H1 (cell line): ENCODE measurements at regions not wholly inside any gene's neighbourhood (a gene's known extent, or its start where the extent isn't known, plus 50 kb on each side); places are given as distances from the start of the nearest gene placed in this dataset.
"Not testable (repeated sequence)": the region's sequence is repeated elsewhere in the genome, so short reads cannot be mapped to it uniquely, and the experiment has no call there.

Experiments used
- CTCF ChIA-PET: fragments of 300-600 bp; sonication (Branson Sonifier 250); formaldehyde crosslinking; loops from one replicate; lab custom pipeline; 2021; ENCODE audit not compliant: partially characterized antibody; lab: Charles Lee
- POLR2A ChIA-PET: fragments of 300-600 bp; sonication (Branson Sonifier 250); formaldehyde crosslinking; loops from one replicate; lab custom pipeline; 2021; ENCODE audit warnings: inconsistent platforms; ENCODE audit not compliant: partially characterized antibody; lab: Charles Lee
- DNase-seq, 2 experiments: peaks; one replicate each; pipeline versions ENCODE4 v3.0.0 to v3.0.0-alpha.2; 2010 to 2022; ENCODE audit warnings: low spot score in 2 of 2, low read depth in 1 of 2, mixed read lengths in 1 of 2
- FAIRE-seq: peaks from 2 replicates; lab custom pipeline; 2011; peaks lifted over from hg19 to GRCh38; lab: Jason Lieb, UNC
- H2AFZ ChIP-seq: 2 replicates; pipeline ENCODE4 v1.8.1; 2012; ENCODE audit warnings: low read length, inconsistent platforms
- H2AK5ac ChIP-seq: 2 replicates; pipeline ENCODE4 v1.6.1; 2013; ENCODE audit warnings: low read depth, low read length
- H2BK120ac ChIP-seq: replicated peaks from 2 replicates; pipeline ENCODE3; 2013; ENCODE audit warnings: low read depth, low read length, inconsistent platforms
- H2BK12ac ChIP-seq: 2 replicates; pipeline ENCODE4 v1.6.1; 2013; ENCODE audit warnings: low read depth, low read length
- H2BK15ac ChIP-seq: 2 replicates; pipeline ENCODE4 v1.6.1; 2013; ENCODE audit warnings: low read length
- H2BK20ac ChIP-seq: 2 replicates; pipeline ENCODE4 v1.6.1; 2013; ENCODE audit warnings: low read length
- H2BK5ac ChIP-seq: 2 replicates; pipeline ENCODE4 v1.6.1; 2013; ENCODE audit warnings: low read depth, low read length
- H3K14ac ChIP-seq: 2 replicates; pipeline ENCODE4 v1.6.1; 2013; ENCODE audit warnings: inconsistent platforms; ENCODE audit not compliant: insufficient read length
- H3K18ac ChIP-seq: 2 replicates; pipeline ENCODE4 v1.6.1; 2013; ENCODE audit warnings: low read length; ENCODE audit errors: extremely low read depth
- H3K23ac ChIP-seq: 2 replicates; pipeline ENCODE4 v1.6.1; 2013; ENCODE audit warnings: inconsistent platforms; ENCODE audit not compliant: insufficient read length
- H3K23me2 ChIP-seq: 2 replicates; pipeline ENCODE4 v1.6.1; 2013; ENCODE audit warnings: low read depth, low read length
- H3K27ac ChIP-seq: 2 replicates; pipeline ENCODE4 v1.6.1; 2011; ENCODE audit warnings: low read depth, low read length, inconsistent platforms
- H3K27me3 ChIP-seq, 4 experiments: replicated peaks in 1 of 4; 1 replicate in 1 of 4; 2 replicates in 3 of 4; pipeline versions ENCODE4 v1.6.1 to v1.8.1; 2011 to 2013; ENCODE audit warnings: low read length in 3 of 4, mild to moderate bottlenecking in 3 of 4, inconsistent platforms in 2 of 4, mixed read lengths in 2 of 4, moderate library complexity in 1 of 4; ENCODE audit not compliant: control insufficient read depth in 3 of 4, insufficient read depth in 3 of 4; ENCODE audit errors: extremely low read depth in 1 of 4
- H3K36me3 ChIP-seq, 4 experiments: 2 replicates each; pipeline versions ENCODE4 v1.6.1 to v1.8.1; 2011 to 2013; ENCODE audit warnings: mild to moderate bottlenecking in 4 of 4, low read length in 3 of 4, moderate library complexity in 2 of 4, control low read depth in 1 of 4, inconsistent platforms in 1 of 4; ENCODE audit not compliant: insufficient read depth in 4 of 4, control insufficient read depth in 2 of 4
- H3K4ac ChIP-seq: replicated peaks from 2 replicates; pipeline ENCODE3; 2013; ENCODE audit warnings: low read length, low read depth, mixed read lengths, inconsistent platforms; ENCODE audit not compliant: insufficient read length
- H3K4me1 ChIP-seq, 4 experiments: replicated peaks in 1 of 4; 1 replicate in 1 of 4; 2 replicates in 3 of 4; pipeline versions ENCODE4 v1.6.1 to v1.8.1; 2011 to 2013; ENCODE audit warnings: low read length in 3 of 4, inconsistent platforms in 2 of 4, mixed read lengths in 1 of 4; ENCODE audit not compliant: insufficient read depth in 4 of 4, control insufficient read depth in 3 of 4
- H3K4me2 ChIP-seq, 2 experiments: 2 replicates each; pipeline versions ENCODE4 v1.6.1 to v1.8.1; 2011 to 2013; ENCODE audit warnings: low read depth in 2 of 2, low read length in 2 of 2, control low read depth in 1 of 2, inconsistent platforms in 1 of 2, mild to moderate bottlenecking in 1 of 2; ENCODE audit not compliant: insufficient read depth in 1 of 2
- H3K4me3 ChIP-seq, 4 experiments: fragments of 200-600, 300-600 bp in 1 of 4; sonication (generic), shearing (Covaris generic), sonication (Bioruptor Twin) in 1 of 4; 2 replicates each; pipeline versions ENCODE4 v1.5.1 to v1.8.1; 2011 to 2016; ENCODE audit warnings: low read length in 4 of 4, low read depth in 3 of 4, control low read depth in 2 of 4, inconsistent platforms in 2 of 4, mild to moderate bottlenecking in 2 of 4, mixed read lengths in 1 of 4, moderate library complexity in 1 of 4; ENCODE audit not compliant: insufficient read depth in 2 of 4; ENCODE audit errors: extremely low read depth in 1 of 4
- H3K56ac ChIP-seq: replicated peaks from 2 replicates; pipeline ENCODE3; 2013; ENCODE audit warnings: low read depth, mild to moderate bottlenecking, mixed read lengths, low read length, inconsistent platforms; ENCODE audit not compliant: insufficient read length
- H3K79me1 ChIP-seq: 2 replicates; pipeline ENCODE4 v1.6.1; 2013; ENCODE audit warnings: low read depth, low read length, control low read depth
- H3K79me2 ChIP-seq, 2 experiments: 2 replicates each; pipeline versions ENCODE4 v1.6.1 to v1.8.1; 2012 to 2013; ENCODE audit warnings: low read length in 2 of 2, mild to moderate bottlenecking in 2 of 2, inconsistent platforms in 1 of 2; ENCODE audit not compliant: insufficient read depth in 2 of 2, control insufficient read depth in 1 of 2
- H3K9ac ChIP-seq, 4 experiments: replicated peaks in 1 of 4; 1 replicate in 1 of 4; 2 replicates in 3 of 4; pipeline versions ENCODE4 v1.6.1 to v1.8.1; 2011 to 2013; ENCODE audit warnings: low read depth in 3 of 4, low read length in 3 of 4, control low read depth in 2 of 4, mild to moderate bottlenecking in 2 of 4, moderate library complexity in 2 of 4, inconsistent platforms in 1 of 4; ENCODE audit errors: extremely low read depth in 1 of 4
- H3K9me3 ChIP-seq, 2 experiments: 2 replicates each; pipeline versions ENCODE4 v1.6.1 to v1.8.1; 2012 to 2013; ENCODE audit warnings: mild to moderate bottlenecking in 2 of 2, moderate library complexity in 2 of 2, control low read depth in 1 of 2, inconsistent platforms in 1 of 2, low read depth in 1 of 2, low read length in 1 of 2, mixed read lengths in 1 of 2; ENCODE audit not compliant: insufficient read depth in 2 of 2
- H4K20me1 ChIP-seq, 2 experiments: replicated peaks in 1 of 2; 2 replicates each; pipeline versions ENCODE3 to v1.8.1; 2011 to 2013; ENCODE audit warnings: inconsistent platforms in 2 of 2, low read length in 2 of 2, mild to moderate bottlenecking in 1 of 2; ENCODE audit not compliant: insufficient read depth in 2 of 2, control insufficient read depth in 1 of 2
- H4K5ac ChIP-seq: 2 replicates; pipeline ENCODE4 v1.6.1; 2013; ENCODE audit warnings: low read length, low read depth, mixed read lengths, inconsistent platforms; ENCODE audit not compliant: insufficient read length
- H4K8ac ChIP-seq: 2 replicates; pipeline ENCODE4 v1.8.0; 2013; ENCODE audit warnings: mild to moderate bottlenecking, moderate library complexity, low read length, inconsistent platforms; ENCODE audit not compliant: insufficient read depth; ENCODE audit errors: extremely low read depth
- H4K91ac ChIP-seq: replicated peaks from 2 replicates; pipeline ENCODE3; 2013; ENCODE audit warnings: low read length, mixed read lengths, inconsistent platforms; ENCODE audit not compliant: insufficient read length
- WGBS, 2 experiments: shearing (Covaris generic) in 1 of 2; methylation state at CpG; one replicate each; pipeline versions ENCODE4 v1.1.6 to v1.1.7; 2013 to 2015; ENCODE audit warnings: low lambda C conversion rate in 2 of 2, mixed read lengths in 2 of 2, inconsistent platforms in 1 of 2, low coverage in 1 of 2, missing lambda C conversion rate in 1 of 2; ENCODE audit not compliant: insufficient replicate concordance in 2 of 2, insufficient coverage in 1 of 2, insufficient read length in 1 of 2; ENCODE audit errors: extremely low coverage in 1 of 2, missing lambda C conversion rate in 1 of 2; 5-methylcytosine and 5-hydroxymethylcytosine counted together

- FAIRE-seq, H2BK120ac ChIP-seq, H3K23ac ChIP-seq, H2BK12ac ChIP-seq, H4K91ac ChIP-seq, H3K56ac ChIP-seq, H3K18ac ChIP-seq, H3K4me2 ChIP-seq, H2BK20ac ChIP-seq, H4K5ac ChIP-seq, H2BK15ac ChIP-seq, CTCF ChIA-PET, H3K36me3 ChIP-seq, H3K4ac ChIP-seq, H4K20me1 ChIP-seq, H4K8ac ChIP-seq, H3K14ac ChIP-seq, H3K27ac ChIP-seq, H3K4me1 ChIP-seq, H3K79me1 ChIP-seq, H2BK5ac ChIP-seq, H3K9me3 ChIP-seq, DNase-seq, H3K9ac ChIP-seq, H3K23me2 ChIP-seq, H3K79me2 ChIP-seq, POLR2A ChIA-PET, H3K27me3 ChIP-seq, H3K4me3 ChIP-seq, H2AK5ac ChIP-seq: not testable (repeated sequence)
- H2AFZ ChIP-seq, result peak overlapping the region; percentile 40; the same call in 1 of the 2 replicates
- WGBS, 2 experiments, result 97% methylated on average over 3 of the region's 3 CpGs; no CpG with 5 or more reads in 1 of the 2 experiments
Measured at GRCh38 chr4:131774382-131774781, 1374.7 kb upstream of the PCDH10 start.

GRCh38 chr4:131810565-131810964, 1338.5 kb upstream of the PCDH10 start:
- H3K4me3 ChIP-seq, H3K4me1 ChIP-seq, H3K27ac ChIP-seq, H3K9ac ChIP-seq, H3K4ac ChIP-seq, POLR2A ChIA-PET, H3K27me3 ChIP-seq, H2BK5ac ChIP-seq, DNase-seq, H3K23me2 ChIP-seq, H3K4me2 ChIP-seq, H2BK15ac ChIP-seq, H4K20me1 ChIP-seq, H2AK5ac ChIP-seq, H2BK12ac ChIP-seq, FAIRE-seq, H3K14ac ChIP-seq, H4K5ac ChIP-seq, H2BK20ac ChIP-seq, H2AFZ ChIP-seq, H3K36me3 ChIP-seq, H3K56ac ChIP-seq, H3K9me3 ChIP-seq, CTCF ChIA-PET, H3K23ac ChIP-seq, H3K79me2 ChIP-seq, H2BK120ac ChIP-seq, H3K18ac ChIP-seq, H3K79me1 ChIP-seq, H4K91ac ChIP-seq, H4K8ac ChIP-seq: not testable (repeated sequence)
- WGBS, 2 experiments, result 93% methylated on average over 3 of the region's 3 CpGs; no CpG with 5 or more reads in 1 of the 2 experiments
